ENCODE measurements at regions not wholly inside any gene's neighbourhood (a gene's known extent, or its start where the extent isn't known, plus 50 kb on each side); places are given as distances from the start of the nearest gene placed in this dataset.

DNA sequence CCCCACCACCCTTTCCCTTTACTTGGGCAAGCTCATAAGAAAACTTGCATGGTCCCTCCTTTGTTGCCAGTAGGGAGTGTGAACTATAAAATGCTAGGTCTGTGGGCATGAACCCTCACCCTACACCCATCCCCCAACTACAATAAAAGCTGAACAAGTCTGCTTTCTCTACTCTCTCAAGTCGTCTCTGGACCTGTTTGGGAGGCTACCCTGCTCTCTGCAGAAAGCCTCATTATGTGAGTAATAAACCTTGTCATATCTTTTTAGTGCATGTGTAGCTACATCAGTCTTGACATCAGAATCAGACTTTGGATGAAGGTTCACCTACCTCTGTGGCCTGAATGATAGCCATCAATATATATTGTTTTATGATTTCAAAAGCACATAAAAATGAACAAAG is 155.4 kb upstream of the FAM241A start:
- Histone ChIP-seq H3K27me3 (replicated peaks in 1 of 4; ENCODE audit: control insufficient read depth in 3 of 4, extremely low read depth in 1 of 4, insufficient read depth in 3 of 4, low read length in 3 of 4) (no peaks in the 10 kb centered on the region), H3K27ac (ENCODE audit: low read depth, low read length) (no peak overlapping the region), H4K5ac (ENCODE audit: insufficient read length, low read depth, low read length) (no peak overlapping the region), H2AFZ (ENCODE audit: low read length) (0 out of 2 replicates have a peak overlapping the region, but pooled peaks have one; percentile 52), H4K20me1 (replicated peaks in 1 of 2; ENCODE audit: control insufficient read depth in 1 of 2, insufficient read depth in 2 of 2, low read length in 2 of 2) (no peaks in the 10 kb centered on the region), H3K36me3 (ENCODE audit: control insufficient read depth in 2 of 4, insufficient read depth in 4 of 4, low read length in 3 of 4) (no peaks in the 10 kb centered on the region), H4K91ac (replicated peaks; ENCODE audit: insufficient read length, low read length) (no peak overlapping the region), H3K23me2 (ENCODE audit: low read depth, low read length) (no peaks in the 10 kb centered on the region), H3K9me3 (ENCODE audit: insufficient read depth in 2 of 2, low read depth in 1 of 2, low read length in 1 of 2) (no peaks in the 10 kb centered on the region), H2BK5ac (ENCODE audit: low read depth, low read length) (no peak overlapping the region), H3K4me3 (ENCODE audit: extremely low read depth in 1 of 4, insufficient read depth in 2 of 4, low read depth in 3 of 4, low read length in 4 of 4) (no peak overlapping the region), H2AK5ac (ENCODE audit: low read depth, low read length) (no peak overlapping the region), H3K4me1 (replicated peaks in 1 of 4; ENCODE audit: control insufficient read depth in 3 of 4, insufficient read depth in 4 of 4, low read length in 3 of 4) (peaks cover 0 to 3% (median 2%) of the 10 kb centered on the region in 4 experiments; a peak in 2 of 7 replicates), H3K56ac (replicated peaks; ENCODE audit: insufficient read length, low read depth, low read length) (no peak overlapping the region), H3K23ac (ENCODE audit: insufficient read length) (no peak overlapping the region), H3K4me2 (ENCODE audit: insufficient read depth in 1 of 2, low read depth in 2 of 2, low read length in 2 of 2) (no peak overlapping the region), H2BK120ac (replicated peaks; ENCODE audit: low read depth, low read length) (no peak overlapping the region), H3K79me1 (ENCODE audit: low read depth, low read length) (no peaks in the 10 kb centered on the region), H3K79me2 (ENCODE audit: control insufficient read depth in 1 of 2, insufficient read depth in 2 of 2, low read length in 2 of 2) (no peaks in the 10 kb centered on the region), H3K9ac (replicated peaks in 1 of 4; ENCODE audit: extremely low read depth in 1 of 4, low read depth in 3 of 4, low read length in 3 of 4) (no peak overlapping the region), H3K18ac (ENCODE audit: extremely low read depth, low read length) (no peak overlapping the region), H2BK20ac (ENCODE audit: low read length) (no peak overlapping the region), H2BK15ac (ENCODE audit: low read length) (no peak overlapping the region), H4K8ac (ENCODE audit: extremely low read depth, insufficient read depth, low read length) (no peak overlapping the region), H3K14ac (ENCODE audit: insufficient read length) (no peak overlapping the region), H2BK12ac (ENCODE audit: low read depth, low read length) (no peak overlapping the region), H3K4ac (replicated peaks; ENCODE audit: insufficient read length, low read depth, low read length) (no peak overlapping the region)
- POLR2A ChIA-PET (ENCODE audit: partially characterized antibody), result no interaction called here
- FAIRE-seq, result no peak
- CTCF ChIA-PET (ENCODE audit: partially characterized antibody), result no interaction called here
- TF ChIP-seq NANOG (IDR thresholded peaks at IDR 0.05; ENCODE audit: insufficient read depth, low read depth, low read length, poor library complexity, severe bottlenecking), result no peak
- TF ChIP-seq SUZ12 (IDR thresholded peaks at IDR 0.05; ENCODE audit: low read length), result no peak
- WGBS, 2 experiments (ENCODE audit: extremely low coverage in 1 of 2, insufficient coverage in 1 of 2, insufficient read length in 1 of 2, insufficient replicate concordance in 2 of 2, low coverage in 1 of 2, low lambda C conversion rate in 2 of 2, missing lambda C conversion rate in 1 of 2), result 50% methylated on average over 1 of the region's 1 CpG; no CpG with 5 or more reads in 1 of the 2 experiments
- DNase-seq (ENCODE audit: low read depth in 1 of 2, low spot score in 2 of 2), result no peak
